EH (cell line): ENCODE measurements at regions not wholly inside any gene's neighbourhood (a gene's known extent, or its start where the extent isn't known, plus 50 kb on each side); places are given as distances from the start of the nearest gene placed in this dataset.

Experiments
- DNase-seq: peaks from one replicate; pipeline ENCODE4 v3.0.0-alpha.2; 2015; ENCODE audit warnings: low read depth

DNA sequence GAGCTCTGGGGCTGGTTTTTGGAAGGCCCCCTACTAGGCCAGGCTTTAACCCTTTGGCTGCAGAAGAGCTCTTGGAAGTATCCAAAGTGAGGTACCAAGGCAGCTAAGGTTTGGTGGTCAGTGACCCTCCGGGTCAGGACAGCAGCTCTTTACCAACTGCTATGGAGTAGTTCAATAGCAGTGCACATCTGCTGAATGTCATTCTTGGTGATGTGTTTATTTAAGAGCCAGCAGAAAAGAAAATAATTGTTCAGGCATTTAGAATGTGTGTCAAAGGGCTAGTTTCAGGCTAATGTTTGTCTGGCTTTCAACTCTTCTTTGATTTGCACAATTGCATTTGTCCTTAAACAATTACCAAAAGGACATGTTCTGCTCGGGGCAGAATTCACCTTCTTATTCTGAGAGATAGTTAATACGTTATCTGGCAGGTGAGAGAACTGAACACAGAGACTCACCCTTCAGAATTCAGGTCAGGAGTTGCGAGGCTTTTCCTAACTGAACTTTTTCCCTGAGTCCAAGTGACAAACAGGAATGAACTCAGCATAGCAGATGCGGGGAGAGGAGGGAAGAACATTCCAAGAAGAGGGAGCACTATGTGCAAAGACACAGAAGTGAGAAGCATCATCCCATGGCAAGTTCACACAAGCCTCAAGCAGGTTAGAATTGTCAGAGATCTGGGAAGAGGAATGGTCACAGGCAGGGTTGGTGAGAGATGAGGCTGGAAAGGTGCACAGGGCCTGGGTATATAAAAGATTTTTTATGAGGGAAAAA, 556.7 kb upstream of the TLE4 start:
- peak; percentile 67 for DNase-seq

DNA sequence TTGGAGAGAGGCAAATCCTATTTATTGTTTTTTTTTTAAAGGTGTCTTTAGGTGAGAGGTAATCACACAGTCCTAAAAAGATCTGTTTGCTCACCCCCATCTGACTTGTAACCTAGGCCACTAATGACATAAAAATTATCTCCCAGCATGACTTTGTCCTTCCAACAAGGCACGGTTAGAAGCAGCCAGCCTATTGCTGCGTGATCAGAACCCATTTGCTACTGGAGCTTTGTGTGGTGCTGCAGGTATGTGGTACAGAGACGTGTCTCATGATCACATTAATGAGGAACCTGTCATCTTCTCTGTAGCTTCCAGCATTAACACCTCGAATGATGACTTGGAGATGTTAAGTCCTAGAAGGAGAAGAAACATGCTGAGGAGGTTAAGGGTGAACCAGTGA, 555.8 kb upstream of the TLE4 start:
- no peak for DNase-seq

DNA sequence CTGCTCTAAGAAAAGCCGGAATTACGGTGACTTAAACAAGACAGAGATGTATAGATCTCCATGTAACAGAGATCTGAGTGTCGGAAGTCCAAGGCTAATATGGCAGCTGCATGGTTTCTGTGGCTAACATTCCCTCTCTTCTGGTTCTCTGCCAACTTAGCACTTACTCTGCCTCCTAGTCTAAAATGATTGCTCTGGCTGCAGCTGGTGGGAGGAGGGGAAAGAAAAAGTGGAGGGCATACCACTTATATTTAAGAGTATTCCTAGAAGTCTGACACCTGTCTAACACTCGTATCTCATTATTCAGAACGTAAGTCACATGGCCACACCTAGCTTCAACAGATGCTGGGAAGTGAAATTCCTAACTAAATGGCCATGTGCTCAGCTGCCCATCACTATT, 551.5 kb upstream of the TLE4 start:
- no peak for DNase-seq

DNA sequence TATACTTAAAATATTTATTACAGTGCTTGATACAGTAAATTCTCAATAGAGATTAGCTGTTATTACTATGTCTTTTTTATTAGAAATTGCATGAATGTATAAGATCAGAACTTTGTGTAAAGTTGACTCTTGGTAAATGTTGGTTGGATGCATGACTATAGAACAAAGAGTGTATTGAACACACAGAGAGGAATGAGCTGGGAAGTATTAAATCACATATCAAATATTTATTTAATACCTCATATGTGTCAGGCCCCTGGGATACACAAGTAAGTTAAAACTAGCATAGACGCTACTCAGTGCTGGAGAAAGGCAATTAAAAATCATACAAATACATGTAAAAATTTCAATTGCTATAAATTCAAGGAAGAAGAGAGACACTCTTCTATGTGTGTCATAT, 550.7 kb upstream of the TLE4 start:
- no peak for DNase-seq

DNA sequence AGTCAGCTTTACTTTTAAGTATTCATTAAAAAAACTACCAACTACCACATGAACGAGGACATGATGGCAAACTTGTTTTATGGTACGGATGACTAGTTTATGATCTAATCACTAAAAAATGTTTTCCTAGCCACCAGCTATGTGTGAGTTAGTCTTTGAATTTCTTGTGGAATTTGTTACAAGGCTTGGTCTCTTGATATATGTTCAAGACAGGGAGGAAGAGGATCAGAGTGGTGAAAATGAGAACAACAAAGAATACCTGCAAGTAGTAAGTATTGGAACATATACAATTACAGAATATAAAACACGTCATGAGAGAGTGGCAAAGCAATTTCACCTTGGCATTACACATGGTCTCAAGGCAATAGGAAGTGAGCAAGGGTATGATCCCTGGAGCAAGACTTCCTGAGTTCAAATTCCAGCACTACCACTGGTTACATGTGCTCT, 548.6 kb upstream of the TLE4 start:
- peak; percentile 97 for DNase-seq

DNA sequence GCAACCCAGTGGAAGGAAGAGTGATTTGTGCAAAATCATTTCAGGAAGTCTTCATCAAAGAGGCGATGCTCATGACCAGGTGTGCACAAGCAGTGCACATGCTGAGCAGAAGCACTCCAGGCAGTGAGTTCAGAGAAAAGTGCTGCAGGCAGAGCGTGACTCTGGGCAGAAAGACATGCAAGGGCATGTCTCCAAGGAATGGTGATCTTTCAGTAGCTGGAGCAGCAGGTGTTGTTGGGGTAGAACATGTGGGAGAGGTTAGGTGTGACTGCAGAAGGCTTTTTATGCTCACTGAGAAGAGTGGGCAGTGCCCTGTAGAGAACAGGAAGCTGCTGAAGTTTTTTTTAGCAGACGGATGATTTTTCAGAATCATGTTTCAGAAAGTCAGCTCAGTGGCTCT, 545.4 kb upstream of the TLE4 start:
- peak; percentile 39 for DNase-seq

DNA sequence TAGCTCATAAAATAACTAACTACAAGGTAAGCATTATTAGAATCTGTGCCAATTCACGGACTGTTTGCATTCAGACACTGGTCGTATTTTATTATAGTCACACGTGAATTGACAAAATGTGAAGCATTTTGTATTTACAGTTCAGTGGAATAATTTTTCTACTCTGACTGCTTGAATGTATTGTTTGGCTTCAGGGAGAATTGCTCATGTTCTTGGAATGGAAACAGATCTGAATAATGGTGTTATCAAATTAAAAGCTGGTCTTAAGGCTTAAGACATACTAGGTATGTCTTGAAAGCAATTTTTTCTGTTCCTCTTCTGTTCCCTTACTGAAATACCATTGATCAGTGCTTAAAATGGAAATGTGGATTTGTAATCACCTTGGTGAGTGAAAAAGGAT, 543.7 kb upstream of the TLE4 start:
- peak; percentile 81 for DNase-seq

DNA sequence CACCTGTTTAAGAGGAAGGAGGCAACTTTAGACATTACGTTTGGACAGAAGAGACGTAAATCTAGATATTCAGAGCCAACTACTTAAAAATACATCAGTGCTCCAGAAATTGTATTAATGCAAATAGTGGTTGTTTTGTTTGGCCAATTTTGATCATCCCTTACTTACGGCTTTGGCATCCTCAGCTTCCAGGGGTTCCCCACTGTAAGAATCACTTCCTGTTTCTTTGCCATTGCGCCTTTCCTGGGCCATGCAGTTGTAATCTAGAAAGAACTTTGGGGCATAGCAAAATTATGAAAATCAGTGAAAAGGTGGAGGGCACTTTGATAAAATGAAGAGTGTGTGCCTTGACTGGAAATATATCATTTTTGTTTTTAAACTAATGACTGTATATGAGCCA, 537.2 kb upstream of the TLE4 start:
- DNase-seq: no peak

DNA sequence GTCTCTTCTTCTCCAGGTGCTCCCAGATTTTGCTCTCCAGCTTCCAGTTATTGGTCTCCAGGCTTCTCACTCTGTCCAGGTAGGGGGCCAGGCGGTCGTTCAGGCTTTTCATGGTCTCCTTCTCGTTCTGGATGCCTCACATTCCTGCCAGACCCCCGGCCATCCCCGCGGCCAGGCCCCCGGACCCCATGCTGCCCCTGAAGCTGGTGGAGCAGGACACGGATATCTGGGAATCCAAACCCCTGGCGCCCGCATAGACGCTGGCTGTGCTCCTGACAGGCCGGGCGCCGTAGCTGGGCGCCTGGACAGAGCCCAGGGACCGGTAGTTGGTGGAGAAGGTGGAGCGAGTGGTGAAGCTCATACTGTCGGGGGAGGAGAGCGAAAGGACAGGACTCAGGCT, 534.4 kb upstream of the TLE4 start:
- DNase-seq: no peak

DNA sequence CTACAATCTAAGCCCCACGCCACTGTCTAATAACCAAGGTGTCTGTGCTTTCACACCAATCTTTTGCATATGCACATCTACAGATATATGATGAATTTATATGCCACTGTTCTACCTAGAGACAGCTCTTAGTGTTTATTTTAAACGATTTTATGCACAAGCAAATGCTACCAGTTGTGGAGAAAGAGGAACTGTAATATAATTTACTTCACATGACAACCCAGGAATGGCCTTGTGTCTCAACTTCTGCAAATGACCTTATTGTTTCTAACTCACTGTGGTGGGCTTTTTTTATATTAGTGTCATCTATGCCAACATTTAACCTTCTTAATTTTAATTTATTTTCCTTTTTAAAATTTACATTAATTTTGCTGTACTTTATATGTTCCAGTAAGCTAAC, 531.1 kb upstream of the TLE4 start:
- DNase-seq: no peak

DNA sequence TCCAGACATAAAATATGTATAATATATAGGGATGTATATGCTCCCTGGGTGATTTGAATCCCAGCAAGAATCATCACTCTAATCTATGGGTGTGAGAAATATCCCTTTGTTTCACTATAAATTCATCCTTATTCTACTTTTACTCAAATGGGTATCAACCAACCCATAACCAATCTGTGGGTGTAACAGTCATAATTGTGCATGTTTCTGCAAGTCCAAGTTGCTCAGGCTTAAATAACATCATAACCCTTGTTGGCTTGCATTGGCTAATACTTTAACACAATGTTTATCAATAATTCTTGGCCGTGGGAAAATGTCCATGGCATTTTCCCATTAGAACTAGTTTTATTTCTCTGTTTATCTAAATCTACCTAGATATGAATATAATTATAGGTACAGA, 530.5 kb upstream of the TLE4 start:
- DNase-seq: no peak

DNA sequence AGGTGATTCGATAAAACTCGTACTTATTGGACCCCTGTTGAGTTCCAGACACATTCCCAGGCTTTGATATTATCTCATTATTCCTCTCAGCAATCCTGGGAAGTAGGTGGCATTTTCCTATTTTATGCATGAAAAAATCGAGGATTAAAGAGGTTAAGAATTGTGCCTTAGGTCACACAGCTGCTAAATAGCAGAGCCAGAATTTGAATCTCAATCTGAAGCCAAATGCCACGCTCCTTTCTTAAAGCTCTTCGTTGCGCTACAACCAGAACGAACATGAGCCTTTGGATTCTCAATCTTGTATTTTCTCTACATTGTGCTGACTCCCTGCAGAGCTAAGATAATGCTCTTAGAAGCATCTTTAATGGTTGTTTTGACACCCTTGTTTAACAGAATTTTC, 527.8 kb upstream of the TLE4 start:
- no peak for DNase-seq

DNA sequence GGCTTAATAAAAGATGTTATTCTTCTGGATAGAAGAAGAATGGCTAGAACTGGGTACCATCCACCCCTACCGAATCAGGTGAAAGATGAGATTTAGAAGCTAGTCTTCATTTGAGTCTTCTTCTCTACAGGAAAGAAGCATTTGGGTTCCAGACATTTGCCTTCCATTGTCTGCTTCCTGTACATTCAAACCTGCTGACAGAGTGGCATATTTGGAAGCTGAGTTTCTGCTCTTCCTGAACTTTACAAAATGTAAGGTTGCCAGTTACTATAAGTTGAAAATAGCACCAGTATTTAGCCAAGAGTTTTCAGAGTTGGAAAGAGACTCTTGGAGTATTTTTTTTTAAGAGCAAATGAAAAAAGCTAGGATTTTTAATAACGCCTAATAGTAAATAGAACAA, 525.4 kb upstream of the TLE4 start:
- peak; percentile 31 for DNase-seq

DNA sequence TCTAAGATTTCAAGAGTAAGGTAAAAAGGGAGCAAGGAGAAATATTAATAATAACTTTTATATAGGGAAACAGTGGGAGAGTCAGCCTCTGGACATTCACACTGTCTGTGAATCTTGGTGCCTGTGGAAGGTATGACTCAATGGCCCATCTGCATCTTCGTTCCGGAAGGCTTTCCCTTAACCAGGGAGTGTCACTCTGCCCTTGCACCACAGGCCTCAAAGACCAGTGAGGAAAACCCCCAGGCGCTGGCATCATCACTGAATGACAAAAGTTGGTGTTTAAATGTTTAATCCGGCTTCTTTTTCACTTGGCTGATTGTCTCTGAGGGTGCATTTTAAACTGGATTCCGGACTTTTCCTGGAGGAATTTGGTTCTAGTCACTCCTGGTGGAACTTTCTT, 522.4 kb upstream of the TLE4 start:
- DNase-seq: peak; percentile 59

DNA sequence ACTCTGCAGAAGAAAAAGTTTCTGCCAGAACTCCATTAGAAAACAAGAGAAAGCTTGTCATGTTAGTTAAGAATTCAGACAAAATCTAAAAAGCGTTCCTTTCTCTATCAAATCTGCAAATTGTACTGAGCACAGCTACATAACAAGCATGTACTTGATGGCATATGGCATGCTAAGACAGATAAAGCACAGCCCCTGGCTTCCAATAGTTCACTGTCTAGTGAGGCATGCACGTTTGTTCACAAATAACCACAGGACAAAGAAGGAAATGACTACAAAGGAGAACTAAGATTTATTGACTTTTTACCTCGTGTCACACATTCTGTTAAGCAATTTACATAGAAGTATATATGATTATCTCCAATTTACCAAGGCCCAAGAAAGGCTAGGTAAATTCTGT, 518.2 kb upstream of the TLE4 start:
- DNase-seq: peak; percentile 30

DNA sequence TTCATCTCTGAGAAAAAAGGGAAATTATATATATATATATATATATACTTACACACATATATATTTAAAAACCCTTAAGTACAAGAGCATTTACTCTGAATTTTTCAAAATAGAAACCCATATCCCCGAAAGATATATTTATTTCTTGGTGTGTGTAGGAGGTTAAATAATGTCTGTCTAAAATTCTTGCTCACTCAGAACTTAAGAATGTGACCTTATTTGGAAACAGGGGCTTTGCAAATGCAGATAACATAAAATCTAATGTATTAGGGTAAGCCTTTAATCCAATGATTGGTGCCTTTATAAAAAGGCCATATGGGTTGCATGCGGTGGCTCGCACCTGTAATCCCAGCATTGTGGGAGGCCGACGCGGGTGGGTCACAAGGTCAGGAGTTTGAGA, 517.3 kb upstream of the TLE4 start:
- DNase-seq: peak; percentile 62

DNA sequence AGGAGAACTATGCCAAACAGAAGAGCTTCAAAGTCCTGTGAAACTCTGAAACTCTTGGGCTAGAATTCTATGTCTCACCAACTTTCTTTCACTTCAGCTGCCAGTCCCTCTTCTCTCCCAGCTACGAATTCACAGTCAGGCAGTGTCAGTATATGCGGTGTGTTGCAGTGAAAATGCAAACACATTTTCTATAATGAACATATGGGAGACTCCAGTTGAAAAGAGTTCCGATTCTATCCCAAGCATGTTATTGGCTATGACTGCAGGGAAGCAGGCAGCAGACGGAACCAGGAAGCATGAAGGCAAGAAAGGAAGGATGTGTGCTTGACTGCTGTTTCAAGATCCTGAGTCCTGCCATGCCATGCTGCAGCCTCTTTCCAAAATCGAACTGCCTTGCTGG, 515.7 kb upstream of the TLE4 start:
- DNase-seq: no peak

DNA sequence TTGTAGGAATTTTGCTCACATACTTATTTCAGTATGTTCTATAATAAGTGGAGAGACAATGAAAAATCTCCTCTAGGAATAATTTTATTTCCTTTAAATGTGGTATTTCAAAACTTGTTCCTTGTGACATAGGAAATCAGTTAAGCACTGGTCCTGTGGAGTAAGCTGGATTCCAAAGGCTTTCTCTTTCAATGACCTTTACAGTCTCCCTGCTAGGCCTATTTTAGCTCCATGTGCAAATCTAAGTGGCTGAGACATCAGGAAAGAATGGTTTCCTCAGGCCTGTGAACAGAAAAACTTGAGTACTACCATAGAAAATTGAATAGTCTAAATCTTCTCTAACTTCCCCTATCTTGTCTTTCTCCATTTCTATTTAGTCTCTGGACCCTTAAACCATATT, 514.2 kb upstream of the TLE4 start:
- peak; percentile 69 for DNase-seq

DNA sequence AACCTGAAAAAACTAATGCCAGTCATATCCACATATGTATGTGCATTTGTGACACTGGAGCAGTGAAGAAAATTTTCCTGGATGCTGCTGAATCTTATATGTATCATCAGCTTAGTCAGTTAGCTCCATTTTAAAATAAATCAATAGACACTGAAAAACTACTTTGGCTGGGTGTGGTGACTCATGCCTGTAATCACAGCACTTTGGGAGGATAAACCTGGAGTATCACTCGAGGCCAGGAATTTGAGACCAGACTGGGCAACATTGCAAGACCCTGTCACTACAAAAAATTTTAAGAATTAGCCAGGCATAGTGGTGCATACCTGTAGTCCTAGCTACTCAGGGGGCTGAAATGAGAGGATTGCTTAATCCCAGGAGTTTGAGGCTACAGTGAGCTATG, 511.0 kb upstream of the TLE4 start:
- peak; percentile 42 for DNase-seq

DNA sequence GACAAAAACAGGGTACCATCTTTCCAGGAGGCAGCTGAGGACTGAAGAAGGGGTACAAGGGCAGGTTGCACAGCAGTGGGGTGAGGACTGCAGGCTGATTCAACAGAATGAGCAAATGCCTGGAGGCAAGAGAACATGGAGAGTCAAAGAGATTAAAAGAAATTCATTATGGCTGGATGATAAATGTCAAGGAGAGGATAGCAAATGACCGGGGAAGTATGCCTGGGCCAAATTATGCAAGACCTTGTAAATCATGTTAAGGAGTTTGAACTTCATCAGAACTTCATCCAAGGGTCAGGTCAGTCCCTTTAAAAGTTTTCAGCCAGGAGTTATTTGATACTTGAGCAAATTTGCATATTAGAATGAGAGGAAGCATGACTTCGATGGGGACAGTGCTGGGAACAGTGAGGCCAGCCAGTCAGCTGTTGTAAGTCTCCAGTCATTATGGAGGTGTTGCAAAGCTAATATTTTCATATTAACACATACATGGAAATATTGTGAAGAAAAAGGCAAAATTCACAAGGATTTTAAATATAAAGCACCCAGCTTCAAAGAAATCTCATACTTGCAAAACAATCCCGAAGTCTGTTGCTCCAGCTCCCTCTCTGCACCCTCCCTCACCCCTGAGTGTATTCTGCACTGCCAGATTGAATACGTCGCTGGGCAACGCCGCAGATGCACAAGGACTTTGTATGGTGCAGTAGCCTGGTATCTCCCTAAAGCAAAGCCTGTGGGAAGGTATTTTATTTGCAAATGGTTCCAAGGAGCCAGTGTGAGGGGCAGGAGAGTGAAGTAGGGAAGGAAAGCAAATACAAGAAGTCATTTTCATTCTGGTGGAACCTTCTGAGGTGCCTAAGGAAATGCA, 509.8 kb upstream of the TLE4 start:
- peak; percentile 55 for DNase-seq

DNA sequence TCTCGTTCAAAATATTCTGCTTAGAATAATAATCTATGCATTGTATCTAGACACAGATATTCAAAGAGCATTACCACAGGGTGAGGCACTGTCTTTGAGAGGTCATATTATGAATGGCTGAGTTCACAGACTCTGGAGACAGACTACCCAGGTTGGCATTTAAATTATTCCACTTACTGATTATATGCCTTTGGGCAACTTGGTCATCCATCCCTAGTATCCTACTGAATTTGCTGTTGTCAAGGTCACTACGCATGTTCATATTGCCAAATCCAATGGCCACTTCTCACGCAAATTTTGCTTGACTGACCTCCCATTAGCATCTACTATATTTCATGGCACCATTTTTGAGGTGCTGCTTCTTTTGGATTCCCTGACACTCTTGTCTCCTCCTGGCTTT, 498.6 kb upstream of the TLE4 start:
- no peak for DNase-seq

DNA sequence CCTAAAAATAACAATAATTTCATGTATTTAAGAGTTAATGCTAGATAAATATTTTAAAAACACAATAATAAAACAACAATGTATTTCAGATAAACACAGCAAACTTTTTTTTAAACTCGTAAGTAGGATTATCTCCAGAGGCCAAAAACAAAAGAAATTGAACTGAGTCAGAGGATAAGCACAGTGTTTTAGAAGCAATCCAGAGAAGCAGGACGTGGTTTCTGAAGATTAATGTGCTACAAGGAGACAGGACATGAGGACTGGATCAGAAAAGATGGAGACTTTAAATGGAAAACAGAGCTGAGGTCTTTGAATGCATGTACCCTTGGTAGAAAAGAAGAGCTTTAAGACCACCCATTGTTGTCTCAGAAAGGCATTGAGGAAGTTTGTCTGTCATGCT, 491.2 kb upstream of the TLE4 start:
- peak; percentile 56 for DNase-seq

DNA sequence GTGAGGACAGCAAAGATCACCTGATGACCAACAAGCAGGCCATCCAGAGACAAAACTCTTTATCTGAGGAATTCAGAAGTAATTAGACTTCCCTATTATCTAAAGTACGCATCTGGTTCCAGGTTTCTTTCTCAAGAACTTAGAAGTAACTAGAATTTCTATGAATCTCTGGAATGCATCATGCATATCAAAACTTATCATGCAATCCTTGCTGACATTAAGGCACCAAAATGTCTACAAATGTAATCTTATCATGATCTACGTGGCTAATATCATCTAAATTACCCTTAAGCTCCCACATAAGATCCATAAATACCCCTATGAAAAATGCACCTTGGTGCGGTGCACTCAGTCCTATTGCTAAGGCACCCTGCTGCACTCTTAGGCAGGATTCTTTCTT, 488.1 kb upstream of the TLE4 start:
- no peak for DNase-seq

DNA sequence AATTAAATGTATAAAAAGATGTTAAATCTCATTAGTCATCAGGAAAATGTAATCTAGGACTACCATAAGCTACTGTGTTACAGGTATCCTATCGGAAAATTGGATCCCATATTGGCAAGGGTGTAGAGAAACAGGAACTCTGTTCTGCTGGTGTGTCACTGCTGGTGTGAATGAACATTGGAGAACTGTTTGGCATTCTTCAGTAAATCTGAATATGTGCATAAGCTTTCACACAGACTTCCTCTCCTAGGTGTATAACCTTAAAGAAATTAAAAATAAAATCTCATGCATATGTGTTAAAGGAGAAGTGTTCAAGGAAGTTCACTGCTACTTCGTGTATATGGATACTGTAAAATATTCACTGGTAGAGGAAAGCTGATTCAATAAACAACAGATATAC, 484.6 kb upstream of the TLE4 start:
- DNase-seq: no peak
